Middle frontal gyrus (tissue), 1 donor: ENCODE measurements at regions not wholly inside any gene's neighbourhood (a gene's known extent, or its start where the extent isn't known, plus 50 kb on each side); places are given as distances from the start of the nearest gene placed in this dataset.
"Not testable (repeated sequence)": the region's sequence is repeated elsewhere in the genome, so short reads cannot be mapped to it uniquely, and the experiment has no call there.

Source experiments
- DNase-seq: peaks from one replicate; pipeline ENCODE4 v3.0.0-alpha.2; 2015; ENCODE audit warnings: low spot score; ENCODE audit errors: extremely low spot score

DNA sequence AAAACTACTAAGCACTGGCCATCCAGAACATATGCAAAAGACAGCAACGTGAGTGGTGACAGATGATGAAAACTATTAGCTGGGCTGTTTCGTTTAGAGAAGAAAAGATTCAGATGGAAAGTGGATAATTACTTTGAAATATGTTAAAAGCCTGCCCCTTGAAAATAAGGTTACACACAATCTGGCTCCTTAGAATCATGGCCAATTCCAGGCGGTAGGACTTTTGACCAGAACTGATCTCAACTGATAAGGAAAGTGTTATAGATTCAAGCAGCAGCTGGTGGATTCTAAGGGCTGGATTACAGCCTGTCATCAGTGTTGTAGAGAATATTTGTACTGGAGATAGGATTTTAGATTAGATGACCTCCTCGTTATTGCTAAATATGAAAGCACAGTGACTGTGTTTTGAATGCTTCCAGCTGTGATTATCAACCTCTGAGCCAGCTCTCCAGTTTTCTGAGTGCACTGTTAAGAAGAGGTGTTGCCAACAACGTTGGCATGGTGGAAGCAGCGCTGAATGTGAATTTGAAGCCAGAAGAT is 75.1 kb downstream of the KBTBD2 start:
- not testable (repeated sequence) for DNase-seq

DNA sequence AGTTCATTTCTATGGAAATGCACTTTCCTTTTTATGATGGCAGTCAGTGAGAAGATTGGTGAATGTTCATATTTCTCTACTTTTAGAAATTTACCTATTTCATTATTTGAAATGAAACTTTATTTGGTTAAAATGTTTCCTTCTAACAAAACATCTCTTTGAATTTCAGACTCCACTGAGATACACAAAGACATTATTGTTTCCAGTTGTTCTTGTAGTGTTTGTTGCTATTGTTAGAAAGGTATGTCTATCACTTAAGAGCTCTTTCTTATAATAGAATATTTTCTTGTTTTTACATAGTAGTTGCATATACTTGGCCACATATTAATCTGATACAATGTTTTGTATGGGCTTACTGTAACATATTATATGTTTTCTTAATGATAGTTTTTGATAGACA is 76.8 kb downstream of the KBTBD2 start:
- not testable (repeated sequence) for DNase-seq

DNA sequence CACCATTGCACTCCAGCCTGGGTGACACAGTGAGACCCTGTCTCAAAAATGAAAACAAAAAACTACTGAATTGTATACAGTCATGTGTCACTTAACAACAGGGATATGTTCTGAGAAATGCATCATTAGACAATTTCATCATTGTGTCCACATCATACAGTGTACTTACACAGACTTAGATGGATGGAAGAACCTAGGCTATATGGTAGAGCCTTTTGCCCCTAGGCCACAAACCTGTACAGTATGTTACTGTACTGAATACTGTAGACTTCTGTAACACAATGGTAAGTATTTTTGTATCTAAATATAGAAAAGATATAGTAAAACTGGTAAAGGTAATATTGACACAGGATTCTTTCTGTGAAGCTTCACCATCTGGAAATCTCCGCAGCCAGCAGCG is 81.7 kb downstream of the KBTBD2 start:
- DNase-seq, result no peak

DNA sequence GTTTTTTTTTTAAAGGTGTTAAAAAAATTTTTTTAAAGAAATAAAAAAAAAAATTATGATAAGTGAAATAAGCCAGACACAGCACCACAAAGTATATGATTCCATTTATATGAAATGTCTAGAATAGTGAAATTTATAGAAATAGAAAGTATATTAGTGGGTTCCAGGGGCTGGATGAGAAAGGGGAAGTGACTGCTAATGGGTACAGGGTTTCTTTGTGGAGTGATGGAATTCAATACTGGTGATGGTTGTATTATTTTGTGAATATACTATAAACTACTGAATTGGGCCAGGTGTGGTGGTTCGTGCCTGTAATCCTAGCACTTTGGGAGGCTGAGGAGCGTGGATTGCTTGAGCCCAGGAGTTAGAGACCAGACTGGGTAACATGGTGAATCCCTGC is 82.2 kb downstream of the KBTBD2 start:
- no peak for DNase-seq

DNA sequence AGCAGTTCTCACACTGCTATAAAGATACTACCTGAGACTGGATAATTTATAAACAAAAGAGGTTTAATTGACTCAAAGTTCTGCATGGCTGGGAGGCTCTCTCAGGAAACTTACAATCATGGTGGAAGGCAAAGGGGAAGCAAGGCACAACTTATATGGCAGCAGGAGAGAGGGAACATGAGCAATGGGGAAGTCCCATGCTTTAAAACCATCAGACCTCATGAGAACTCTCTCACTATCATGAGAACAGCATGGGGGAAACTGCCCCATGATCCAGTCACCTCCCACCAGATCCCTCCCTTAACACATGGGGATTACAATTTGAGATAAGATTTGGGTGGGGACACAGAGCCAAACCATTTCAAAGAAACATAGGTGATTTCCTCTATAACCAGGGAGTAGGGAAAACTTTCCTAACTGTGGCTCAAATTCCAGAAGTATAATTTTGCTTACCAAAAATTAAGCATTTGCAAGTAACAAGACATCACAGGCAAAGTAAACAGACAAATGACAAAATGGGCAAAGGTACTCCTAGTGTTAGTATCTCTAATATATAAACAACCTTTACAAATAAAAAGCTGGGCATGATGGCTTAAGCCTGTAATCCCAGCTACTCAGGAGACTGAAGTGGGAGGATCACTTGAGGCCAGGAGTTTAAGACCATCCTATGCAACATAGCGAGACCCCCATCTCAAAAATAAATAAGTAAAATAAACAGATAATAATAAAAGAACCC is 88.0 kb downstream of the KBTBD2 start:
- DNase-seq, result no peak

DNA sequence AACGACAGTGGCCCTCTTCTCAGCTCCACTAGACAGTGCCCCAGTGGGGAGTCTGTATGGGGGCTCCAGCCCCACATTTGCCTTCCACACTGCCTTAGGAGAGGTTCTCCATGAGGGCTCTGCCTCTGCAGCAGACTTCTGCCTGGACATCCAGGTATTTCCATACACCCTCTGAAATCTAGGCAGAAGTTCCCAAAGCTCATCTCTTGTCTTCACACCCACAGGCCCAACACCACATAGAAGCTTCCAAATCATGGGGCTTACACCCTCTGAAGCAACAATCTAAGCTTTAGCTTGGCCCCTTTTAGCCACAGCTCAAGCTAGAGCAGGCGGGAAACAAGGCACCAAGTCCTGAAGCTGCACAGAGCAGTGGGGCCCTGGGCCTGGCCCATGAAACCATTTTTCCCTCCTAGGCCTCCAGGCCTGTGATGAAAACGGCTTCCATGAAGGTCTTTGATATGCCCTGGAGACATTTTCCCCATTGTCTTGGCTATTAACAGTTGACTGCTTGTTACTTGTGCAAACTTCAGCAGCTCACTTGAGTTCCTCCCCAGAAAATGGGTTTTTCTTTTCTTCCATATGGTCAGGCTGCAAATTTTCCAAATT is 89.2 kb downstream of the KBTBD2 start:
- DNase-seq, result no peak

DNA sequence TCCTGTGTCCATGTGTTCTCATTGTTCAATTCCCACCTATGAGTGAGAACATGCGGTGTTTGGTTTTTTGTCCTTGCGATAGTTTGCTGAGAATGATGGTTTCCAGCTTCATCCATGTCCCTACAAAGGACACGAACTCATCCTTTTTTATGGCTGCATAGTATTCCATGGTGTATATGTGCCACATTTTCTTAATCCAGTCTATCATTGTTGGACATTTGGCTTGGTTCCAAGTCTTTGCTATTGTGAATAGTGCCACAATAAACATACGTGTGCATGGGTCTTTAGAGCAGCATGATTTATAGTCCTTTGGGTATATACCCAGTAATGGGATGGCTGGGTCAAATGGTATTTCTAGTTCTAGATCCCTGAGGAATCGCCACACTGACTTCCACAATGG is 98.5 kb downstream of the KBTBD2 start:
- DNase-seq, result not testable (repeated sequence)

DNA sequence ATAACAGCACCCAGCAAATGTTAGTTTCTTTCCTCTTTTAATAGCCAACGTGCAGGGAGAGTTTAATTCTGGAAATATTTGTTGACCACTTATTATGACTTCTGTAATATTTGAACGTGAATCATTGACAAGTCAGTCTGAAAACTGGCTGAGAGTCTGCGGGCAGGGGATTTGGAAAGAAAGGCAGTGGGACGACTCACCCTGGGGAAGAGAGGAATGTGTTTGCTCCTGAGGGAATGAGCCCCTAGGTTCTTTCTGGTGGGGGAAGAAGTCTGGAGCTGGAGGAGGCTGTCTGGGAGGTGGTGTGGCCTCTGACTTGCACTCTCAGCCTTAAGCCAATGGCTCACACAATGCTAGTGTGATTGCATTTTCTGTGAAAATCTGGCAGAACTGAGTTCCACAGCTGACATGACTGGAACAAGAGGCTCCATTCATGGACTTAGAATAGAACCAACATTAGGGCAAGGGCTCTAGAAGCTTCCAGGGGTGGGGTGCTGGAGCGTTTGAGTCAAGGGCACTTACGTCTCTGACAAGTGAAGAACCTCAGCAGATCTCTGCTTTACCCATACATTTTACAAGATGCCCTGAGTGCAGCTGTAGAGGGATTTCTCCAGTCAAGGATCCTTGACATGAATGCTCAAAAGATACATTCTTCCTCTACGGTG is 100.7 kb downstream of the KBTBD2 start:
- DNase-seq, result not testable (repeated sequence)

DNA sequence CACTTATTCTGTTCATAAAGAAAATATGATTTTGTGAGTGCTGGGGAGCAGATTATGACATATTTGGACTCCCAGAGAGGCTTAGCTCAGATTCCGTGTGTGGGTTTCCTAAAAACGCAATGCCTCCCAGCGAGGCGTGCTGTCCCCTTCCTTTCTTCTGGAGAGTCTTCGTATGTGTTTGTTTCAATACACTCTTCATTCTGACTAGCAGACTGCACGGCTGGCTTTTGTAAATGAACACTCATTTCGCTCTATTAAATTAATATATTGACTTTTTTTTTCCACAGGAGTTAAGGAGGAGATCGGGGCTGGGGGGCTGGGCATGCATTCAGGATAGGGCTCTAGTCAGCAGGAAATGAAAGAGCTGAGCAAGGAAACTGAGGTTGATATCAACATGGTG is 102.3 kb downstream of the KBTBD2 start:
- not testable (repeated sequence) for DNase-seq

DNA sequence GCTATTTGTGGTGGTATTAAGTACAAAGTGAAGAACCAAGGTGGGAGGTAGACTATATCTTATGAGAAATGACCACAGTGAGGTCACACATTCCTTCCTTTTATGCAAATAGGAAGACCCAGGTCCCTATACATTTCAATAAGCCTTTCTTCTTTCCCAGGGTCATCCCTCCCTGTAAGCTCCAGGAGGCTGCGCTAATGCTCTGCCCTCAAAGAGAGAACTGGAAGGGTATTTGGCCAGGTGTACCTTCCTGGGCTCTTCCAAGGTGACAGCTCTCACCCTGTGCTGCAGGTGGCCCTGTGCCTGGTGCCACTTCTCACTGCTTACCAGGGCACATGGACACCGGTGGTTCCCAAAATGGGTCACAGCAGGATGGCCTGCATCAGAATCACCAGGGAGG is 103.4 kb downstream of the KBTBD2 start:
- not testable (repeated sequence) for DNase-seq

DNA sequence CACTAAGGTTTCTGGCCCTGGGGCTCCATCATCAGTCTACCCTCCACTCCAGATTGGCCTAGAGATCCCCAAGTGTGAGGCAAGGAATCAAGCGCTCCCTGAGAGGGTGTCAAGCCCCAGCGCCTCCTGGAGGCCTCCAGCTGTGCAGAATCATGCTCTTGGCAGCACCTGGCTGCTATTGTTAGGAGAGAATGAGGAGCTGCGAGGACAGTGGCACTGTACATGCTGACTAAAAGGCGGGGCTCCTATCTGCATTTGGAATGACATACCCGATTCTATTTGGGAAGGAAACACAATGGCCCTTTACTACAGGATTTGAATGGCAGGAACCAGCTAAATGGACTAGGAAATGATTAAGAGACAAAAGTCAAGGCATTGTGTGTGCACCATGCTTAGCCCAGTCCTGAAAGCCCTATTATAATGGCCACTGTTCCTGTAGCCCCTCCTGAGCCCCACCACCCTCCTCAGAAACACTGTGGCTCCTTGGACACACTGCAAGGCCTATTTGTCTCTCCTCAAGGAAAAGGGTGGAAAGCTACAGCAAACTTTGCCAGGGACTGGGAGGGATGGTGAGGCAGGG is 106.1 kb downstream of the KBTBD2 start:
- not testable (repeated sequence) for DNase-seq

DNA sequence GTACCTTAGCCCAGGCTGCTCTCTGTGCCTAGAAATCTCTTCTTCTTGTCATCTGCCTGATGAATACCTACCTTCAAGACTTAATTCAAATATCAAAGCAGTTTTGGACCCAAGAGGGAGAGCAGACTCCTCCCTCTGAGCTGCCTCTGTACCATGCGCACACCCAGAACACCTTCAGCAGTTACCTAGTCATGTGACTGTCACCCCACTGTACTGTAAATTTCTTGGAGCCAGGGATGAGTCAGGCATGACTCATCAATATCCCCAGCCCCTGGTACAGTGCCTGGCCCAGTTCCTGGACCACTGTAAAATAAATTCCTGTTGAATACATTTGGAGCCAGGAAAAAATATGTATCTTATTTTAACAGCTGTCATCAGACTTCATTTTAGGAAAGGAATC is 111.7 kb downstream of the KBTBD2 start:
- DNase-seq, result not testable (repeated sequence)

DNA sequence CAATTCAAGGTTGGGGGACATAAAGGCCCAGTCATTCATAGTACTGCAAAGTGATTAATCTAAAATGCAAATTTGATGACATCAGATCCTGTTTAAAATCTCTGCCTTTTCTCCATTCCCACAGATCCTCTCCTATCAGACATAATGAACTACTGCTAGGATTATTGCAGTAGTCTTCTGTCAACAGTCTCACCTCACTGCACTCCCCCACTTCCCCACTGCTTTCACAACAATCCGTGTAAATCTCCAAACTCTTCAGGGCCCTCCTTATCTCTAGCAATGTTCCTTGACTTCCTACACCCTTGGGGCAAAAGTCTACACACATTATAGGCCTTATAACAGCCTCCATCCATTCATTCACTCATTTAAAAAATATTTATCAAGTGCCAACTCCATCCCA is 112.4 kb downstream of the KBTBD2 start:
- DNase-seq, result no peak

DNA sequence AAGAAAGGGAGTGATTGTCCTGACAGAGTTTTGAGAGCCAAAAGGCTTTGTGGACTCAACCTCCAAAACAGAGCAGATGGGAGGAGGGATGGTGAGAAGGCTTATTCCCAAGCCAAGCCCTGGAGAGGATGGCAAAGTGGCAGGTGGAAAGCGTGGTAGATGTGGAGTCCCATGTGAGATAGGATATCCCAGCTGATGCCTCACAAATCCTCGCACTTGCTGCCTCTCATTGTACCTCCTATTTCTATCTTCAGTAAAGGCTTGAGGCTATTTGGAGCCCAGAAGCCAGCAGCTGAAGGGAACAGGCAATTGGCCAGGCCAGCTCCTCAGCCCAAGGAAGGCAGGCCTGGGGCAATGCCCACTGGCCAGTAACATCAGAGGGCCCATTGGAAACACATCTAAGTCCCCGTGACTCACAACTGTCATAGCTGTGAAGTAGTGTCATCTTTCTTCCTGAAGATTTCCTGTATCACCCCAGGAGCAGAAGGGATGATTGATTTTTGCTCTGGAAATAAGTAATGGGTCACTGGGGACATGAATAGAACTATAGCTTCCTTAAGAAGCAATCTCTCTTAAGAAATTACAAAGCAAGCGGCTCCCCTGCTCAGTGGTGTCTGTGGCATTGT is 114.4 kb downstream of the KBTBD2 start:
- not testable (repeated sequence) for DNase-seq

DNA sequence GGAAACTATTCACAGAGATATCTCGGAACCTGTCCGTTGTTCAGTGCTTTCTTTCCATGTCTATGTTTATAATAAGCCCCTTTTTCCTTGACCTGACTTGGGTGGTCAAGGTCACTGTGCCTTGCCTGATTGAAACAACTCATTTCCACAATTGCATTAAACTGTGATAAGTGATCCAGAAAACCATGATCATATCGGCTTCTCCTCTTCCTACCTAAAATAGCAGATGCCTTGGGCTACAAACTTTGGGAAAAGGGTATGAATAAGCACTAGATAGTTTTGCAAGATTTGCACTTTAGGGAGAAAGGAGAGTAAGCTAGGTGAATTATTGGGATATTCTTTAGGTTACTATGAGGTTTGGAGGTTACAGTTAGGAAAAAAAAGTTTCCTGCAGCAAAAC is 115.2 kb downstream of the KBTBD2 start:
- DNase-seq, result not testable (repeated sequence)

DNA sequence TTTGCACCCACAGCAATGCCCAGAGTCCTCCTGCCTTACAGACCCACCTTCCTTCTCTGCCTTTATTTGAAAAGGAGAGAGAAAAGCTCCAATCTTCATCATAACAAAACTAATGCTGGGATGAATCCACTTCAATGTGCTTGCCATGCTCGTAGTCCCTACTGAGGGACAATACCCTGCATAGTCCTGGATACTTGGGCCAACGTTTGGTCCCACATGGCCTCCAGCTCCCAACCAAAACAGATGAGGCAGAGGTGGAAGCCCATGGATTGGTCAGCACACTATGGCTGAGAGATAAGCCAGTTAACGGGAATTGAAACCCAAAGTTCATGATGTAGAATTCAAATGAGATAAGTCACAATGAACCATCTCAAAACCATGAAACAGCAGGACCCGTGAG is 115.8 kb downstream of the KBTBD2 start:
- DNase-seq, result not testable (repeated sequence)

DNA sequence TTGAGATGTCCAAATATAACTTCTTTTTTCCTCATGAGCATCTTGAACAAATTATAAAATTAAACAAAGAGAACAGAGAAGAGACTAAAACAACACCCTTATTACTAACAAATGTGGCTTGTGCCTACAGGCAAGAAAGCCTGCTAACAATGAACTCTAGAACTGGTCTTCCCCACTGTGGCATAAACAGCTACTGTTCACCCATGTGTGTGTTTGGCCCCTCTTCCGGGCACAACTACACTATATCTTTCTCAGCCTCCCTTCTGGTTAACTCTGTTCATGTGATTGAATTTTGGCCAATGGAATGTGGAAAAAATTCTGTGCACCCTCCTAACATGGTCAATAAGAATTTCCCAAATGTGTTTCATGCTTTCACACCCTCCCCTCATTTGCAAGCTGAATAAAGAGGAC is 117.0 kb downstream of the KBTBD2 start:
- no peak for DNase-seq

DNA sequence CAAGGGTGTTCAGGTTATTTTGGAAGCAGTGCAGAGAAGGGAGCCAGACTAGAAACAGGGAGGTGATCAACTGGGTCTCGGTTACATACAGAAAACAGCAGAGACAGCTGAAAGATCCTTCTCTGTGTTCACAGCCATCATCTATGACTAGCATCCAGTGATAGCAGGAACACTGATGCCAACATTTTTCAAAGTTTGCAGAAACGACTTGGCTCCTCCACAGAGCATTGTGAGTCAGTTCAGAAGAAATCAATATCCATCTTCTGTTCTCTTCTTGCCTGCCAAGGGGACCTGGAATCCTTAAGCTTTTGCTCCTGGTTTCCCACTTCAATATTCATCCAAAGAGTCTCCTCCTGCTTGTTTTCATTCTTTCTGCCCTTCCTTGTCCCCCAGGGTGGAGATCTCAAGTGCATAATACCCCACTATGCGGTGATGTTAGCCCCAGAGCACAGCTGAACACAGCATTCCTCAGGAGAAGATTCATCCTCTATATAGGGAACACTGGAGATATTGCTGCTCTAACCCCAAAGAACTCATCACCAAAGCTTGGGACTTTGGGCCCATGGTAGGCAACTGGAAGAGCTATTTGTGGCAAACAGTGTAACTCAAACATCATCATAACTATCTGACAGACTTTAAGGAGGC is 122.6 kb downstream of the KBTBD2 start:
- not testable (repeated sequence) for DNase-seq

DNA sequence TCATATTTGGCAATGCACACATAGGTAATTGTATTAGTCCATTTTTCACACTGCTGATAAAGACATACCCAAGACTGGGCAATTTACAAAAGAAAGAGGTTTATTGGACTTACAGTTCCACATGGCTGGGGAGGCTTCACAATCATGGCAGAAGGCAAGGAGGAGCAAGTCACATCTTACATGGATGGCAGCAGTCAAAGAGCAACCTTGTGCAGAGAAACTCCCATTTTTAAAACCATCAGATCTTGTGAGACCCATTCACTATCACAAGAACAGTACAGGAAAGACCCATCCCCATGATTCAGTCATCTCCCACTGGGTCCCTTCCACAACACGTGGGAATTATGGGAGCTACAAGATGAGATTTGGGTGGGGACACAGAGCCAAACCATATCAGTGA is 123.2 kb downstream of the KBTBD2 start:
- not testable (repeated sequence) for DNase-seq

DNA sequence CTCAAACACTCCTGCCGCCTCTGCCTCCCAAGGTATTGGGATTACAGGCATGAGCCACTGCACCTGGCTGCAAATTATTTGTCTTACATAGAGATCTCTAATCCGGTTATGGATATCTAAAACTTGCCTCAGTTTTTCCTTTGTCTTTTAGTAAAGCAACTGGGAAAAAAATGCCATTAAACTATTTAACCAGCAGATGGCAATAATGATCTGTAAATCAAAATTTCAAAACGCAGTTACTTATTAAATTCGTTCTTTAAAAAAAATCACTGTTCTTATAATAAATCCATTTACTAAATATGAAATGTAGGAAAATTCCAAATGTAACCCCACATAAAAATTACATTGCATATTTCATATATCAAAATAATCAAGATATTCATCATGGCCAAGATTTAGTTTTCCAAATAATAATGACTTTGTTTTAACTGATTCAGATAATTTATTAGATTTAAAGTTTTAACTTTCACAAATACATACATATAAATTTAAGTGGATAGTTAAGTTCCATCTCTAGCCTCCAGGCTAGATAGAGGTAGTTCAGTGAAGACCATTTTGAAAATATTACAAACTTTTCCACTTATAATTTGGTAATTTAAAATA is 125.8 kb downstream of the KBTBD2 start:
- DNase-seq, result not testable (repeated sequence)
